ENCODE measurements at regions not wholly inside any gene's neighbourhood (a gene's known extent, or its start where the extent isn't known, plus 50 kb on each side); places are given as distances from the start of the nearest gene placed in this dataset.
"Not testable (repeated sequence)": the region's sequence is repeated elsewhere in the genome, so short reads cannot be mapped to it uniquely, and the experiment has no call there.

GRCh38 chr2:128410035-128410757, 91.5 kb upstream of the HS6ST1 start:
- no peak for DNase-seq (ENCODE audit: low read depth)
- in situ Hi-C loops (cut with HindIII; ENCODE audit: low pct_unique_long_range_greater_than_20kb, low sequenced_read_pairs): no loop called here

GRCh38 chr2:128410758-128411215, 92.1 kb upstream of the HS6ST1 start:
- in situ Hi-C loops (cut with HindIII; ENCODE audit: low pct_unique_long_range_greater_than_20kb, low sequenced_read_pairs): no loop called here
- no peak for DNase-seq (ENCODE audit: low read depth)

GRCh38 chr2:128411431-128411830, 92.8 kb upstream of the HS6ST1 start:
- in situ Hi-C loops (cut with HindIII; ENCODE audit: low pct_unique_long_range_greater_than_20kb, low sequenced_read_pairs): no loop called here
- DNase-seq (ENCODE audit: low read depth): no peak

- in situ Hi-C loops (cut with HindIII; ENCODE audit: low pct_unique_long_range_greater_than_20kb, low sequenced_read_pairs): no loop called here
Observed at GRCh38 chr2:128412181-128412871, 93.7 kb upstream of the HS6ST1 start.

GRCh38 chr2:128413014-128413717, 94.5 kb upstream of the HS6ST1 start:
- in situ Hi-C loops (cut with HindIII; ENCODE audit: low pct_unique_long_range_greater_than_20kb, low sequenced_read_pairs): no loop called here
- no peak for DNase-seq (ENCODE audit: low read depth)

More at GRCh38 chr2:128412181-128412871, 93.7 kb upstream of the HS6ST1 start:
- DNase-seq (ENCODE audit: low read depth): no peak

GRCh38 chr2:128413718-128414341, 95.2 kb upstream of the HS6ST1 start:
- no peak for DNase-seq (ENCODE audit: low read depth)
- in situ Hi-C loops (cut with HindIII; ENCODE audit: low pct_unique_long_range_greater_than_20kb, low sequenced_read_pairs): no loop called here

GRCh38 chr2:128414351-128414750, 95.7 kb upstream of the HS6ST1 start:
- in situ Hi-C loops (cut with HindIII; ENCODE audit: low pct_unique_long_range_greater_than_20kb, low sequenced_read_pairs): no loop called here
- DNase-seq (ENCODE audit: low read depth): no peak

GRCh38 chr2:128414946-128415778, 96.5 kb upstream of the HS6ST1 start:
- DNase-seq (ENCODE audit: low read depth): no peak
- in situ Hi-C loops (cut with HindIII; ENCODE audit: low pct_unique_long_range_greater_than_20kb, low sequenced_read_pairs): no loop called here

- DNase-seq (ENCODE audit: low read depth): no peak
- in situ Hi-C loops (cut with HindIII; ENCODE audit: low pct_unique_long_range_greater_than_20kb, low sequenced_read_pairs): no loop called here
Observed at GRCh38 chr2:128415779-128416061, 97.1 kb upstream of the HS6ST1 start.

GRCh38 chr2:128416109-128416785, 97.6 kb upstream of the HS6ST1 start:
- in situ Hi-C loops (cut with HindIII; ENCODE audit: low pct_unique_long_range_greater_than_20kb, low sequenced_read_pairs): no loop called here
- DNase-seq (ENCODE audit: low read depth): no peak

- in situ Hi-C loops (cut with HindIII; ENCODE audit: low pct_unique_long_range_greater_than_20kb, low sequenced_read_pairs): no loop called here
- DNase-seq (ENCODE audit: low read depth): no peak
Observed at GRCh38 chr2:128416806-128417205, 98.1 kb upstream of the HS6ST1 start.

GRCh38 chr2:128417264-128417663, 98.6 kb upstream of the HS6ST1 start:
- in situ Hi-C loops (cut with HindIII; ENCODE audit: low pct_unique_long_range_greater_than_20kb, low sequenced_read_pairs); DNase-seq (ENCODE audit: low read depth): not testable (repeated sequence)

- no peak for DNase-seq (ENCODE audit: low read depth)
- in situ Hi-C loops (cut with HindIII; ENCODE audit: low pct_unique_long_range_greater_than_20kb, low sequenced_read_pairs): no loop called here
Observed at GRCh38 chr2:128420131-128420530, 101.5 kb upstream of the HS6ST1 start.

GRCh38 chr2:128420776-128421175, 102.1 kb upstream of the HS6ST1 start:
- DNase-seq (ENCODE audit: low read depth): no peak
- in situ Hi-C loops (cut with HindIII; ENCODE audit: low pct_unique_long_range_greater_than_20kb, low sequenced_read_pairs): no loop called here

- no peak for DNase-seq (ENCODE audit: low read depth)
- in situ Hi-C loops (cut with HindIII; ENCODE audit: low pct_unique_long_range_greater_than_20kb, low sequenced_read_pairs): no loop called here
Observed at GRCh38 chr2:128421286-128421685, 102.6 kb upstream of the HS6ST1 start.

GRCh38 chr2:128421861-128422311, 103.2 kb upstream of the HS6ST1 start:
- DNase-seq (ENCODE audit: low read depth): no peak
- in situ Hi-C loops (cut with HindIII; ENCODE audit: low pct_unique_long_range_greater_than_20kb, low sequenced_read_pairs): no loop called here

GRCh38 chr2:128422571-128422970, 103.9 kb upstream of the HS6ST1 start:
- in situ Hi-C loops (cut with HindIII; ENCODE audit: low pct_unique_long_range_greater_than_20kb, low sequenced_read_pairs): no loop called here
- no peak for DNase-seq (ENCODE audit: low read depth)

- no peak for DNase-seq (ENCODE audit: low read depth)
- in situ Hi-C loops (cut with HindIII; ENCODE audit: low pct_unique_long_range_greater_than_20kb, low sequenced_read_pairs): no loop called here
Observed at GRCh38 chr2:128423788-128424165, 105.1 kb upstream of the HS6ST1 start.

Measured in Caki2 (cell line).